SK-N-SH treated with all-trans-retinoic acid at 6 μM for 48 hours (cell line): ENCODE measurements at regions not wholly inside any gene's neighbourhood (a gene's known extent, or its start where the extent isn't known, plus 50 kb on each side); places are given as distances from the start of the nearest gene placed in this dataset.

Source experiments
- ARNTL ChIP-seq: fragments of 450-650 bp; formaldehyde crosslinking; IDR thresholded peaks from 2 replicates; pipeline ENCODE4 v1.5.0; 2020; ENCODE audit warnings: low read depth, mild to moderate bottlenecking, moderate library complexity, borderline replicate concordance
- RARB ChIP-seq: fragments of 250-450 bp; sonication (Bioruptor Pico); IDR thresholded peaks from 2 replicates; pipeline ENCODE4 v1.8.0; 2021; ENCODE audit warnings: mild to moderate bottlenecking, moderate library complexity
- ZC3H10 ChIP-seq: fragments of 250-450 bp; sonication (Bioruptor Pico); IDR thresholded peaks from 2 replicates; pipeline ENCODE4 v1.5.1; 2021; ENCODE audit warnings: mild to moderate bottlenecking, moderate library complexity

DNA sequence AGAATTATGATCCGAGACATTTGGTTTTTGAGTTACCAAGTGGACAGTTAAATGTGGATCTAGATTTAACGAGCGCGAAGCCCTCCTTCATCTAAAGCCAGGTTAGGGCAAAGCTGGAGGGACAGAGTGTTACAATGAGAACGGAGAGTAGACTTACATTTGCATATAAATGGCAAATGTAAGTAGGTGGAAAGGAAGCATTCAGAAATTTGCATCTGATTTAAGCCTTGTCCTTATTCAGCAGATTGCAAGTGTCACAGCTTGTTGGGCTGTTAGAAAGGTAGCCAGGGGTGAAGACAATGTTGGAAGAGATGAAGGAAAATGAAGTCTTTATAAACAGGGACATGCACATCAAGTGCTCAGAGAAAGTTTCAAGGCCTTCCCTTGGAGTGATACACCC, 806.2 kb downstream of the GALC start:
- no peak for TF ChIP-seq ARNTL
- TF ChIP-seq ZC3H10 (CRISPR knock-in tag) = no peak
- TF ChIP-seq RARB (CRISPR knock-in tag) = no peak
